Lung (tissue), 11 donors: ENCODE measurements at regions not wholly inside any gene's neighbourhood (a gene's known extent, or its start where the extent isn't known, plus 50 kb on each side); places are given as distances from the start of the nearest gene placed in this dataset.
A peak's percentile ranks its signal among the peaks of the same experiment; 100 is the strongest.

Experiments used
- ATAC-seq: fragments of 200-7000 bp; cut with Tn5 transposase; one replicate; pipeline ENCODE4 v1.9.1; 2020; ENCODE audit warnings: moderate number of reproducible peaks; ENCODE audit not compliant: insufficient read depth, low FRiP score
- DNase-seq, 3 donors: peaks; one replicate each; pipeline ENCODE4 v3.0.0-alpha.2; 2013 to 2017
- H3K27ac ChIP-seq, 2 donors: one replicate each; pipeline ENCODE4 v1.5.1; 2013; ENCODE audit warnings: mild to moderate bottlenecking in 2 of 2, moderate library complexity in 2 of 2, control low read depth in 1 of 2, inconsistent platforms in 1 of 2, low read depth in 1 of 2, low read length in 1 of 2
- H3K27me3 ChIP-seq, 3 donors: one replicate each; pipeline ENCODE4 v1.5.1; 2013; ENCODE audit warnings: low read length in 2 of 3; ENCODE audit not compliant: control insufficient read depth in 3 of 3, insufficient read depth in 3 of 3
- H3K36me3 ChIP-seq, 4 donors: one replicate each; pipeline ENCODE4 v1.5.1; 2013; ENCODE audit warnings: low read length in 4 of 4, mild to moderate bottlenecking in 1 of 4, moderate library complexity in 1 of 4; ENCODE audit not compliant: control insufficient read depth in 4 of 4, insufficient read depth in 4 of 4
- H3K4me1 ChIP-seq, 5 donors: one replicate each; pipeline ENCODE4 v1.5.1; 2013; ENCODE audit warnings: low read length in 5 of 5, mild to moderate bottlenecking in 2 of 5, moderate library complexity in 1 of 5; ENCODE audit not compliant: control insufficient read depth in 5 of 5, insufficient read depth in 5 of 5
- H3K4me3 ChIP-seq: one replicate; pipeline ENCODE4 v1.5.1; 2013; ENCODE audit warnings: mild to moderate bottlenecking, control low read depth, moderate library complexity
- H3K9ac ChIP-seq, 2 donors: one replicate each; pipeline ENCODE4 v1.5.1; 2013; ENCODE audit warnings: low read length in 2 of 2, control low read depth in 1 of 2; ENCODE audit not compliant: insufficient read depth in 1 of 2
- H3K9me3 ChIP-seq, 4 donors: one replicate each; pipeline ENCODE4 v1.5.1; 2013; ENCODE audit warnings: low read length in 3 of 4, mild to moderate bottlenecking in 1 of 4, moderate library complexity in 1 of 4; ENCODE audit not compliant: control insufficient read depth in 4 of 4, insufficient read depth in 3 of 4
- WGBS, 2 donors: extraction: QIAGEN DNeasy Blood & Tissue Kit; methylation state at CpG; one replicate each; pipeline ENCODE4 v1.1.7; 2013; 5-methylcytosine and 5-hydroxymethylcytosine counted together
- TF ChIP-seq, protein P1 (sequence below): IDR thresholded peaks from 2 replicates; pipeline ENCODE4 v1.5.1; 2012; ENCODE audit warnings: mild to moderate bottlenecking; ENCODE audit errors: control extremely low read depth, extremely low read depth
- donor health status: control.
- donor health status: control.
- donor health status: Bipolar disorder and iron deficiency.
- donor health status: healthy.
- donor health status: DM: yes; HTN: yes; CAD: no.

DNA sequence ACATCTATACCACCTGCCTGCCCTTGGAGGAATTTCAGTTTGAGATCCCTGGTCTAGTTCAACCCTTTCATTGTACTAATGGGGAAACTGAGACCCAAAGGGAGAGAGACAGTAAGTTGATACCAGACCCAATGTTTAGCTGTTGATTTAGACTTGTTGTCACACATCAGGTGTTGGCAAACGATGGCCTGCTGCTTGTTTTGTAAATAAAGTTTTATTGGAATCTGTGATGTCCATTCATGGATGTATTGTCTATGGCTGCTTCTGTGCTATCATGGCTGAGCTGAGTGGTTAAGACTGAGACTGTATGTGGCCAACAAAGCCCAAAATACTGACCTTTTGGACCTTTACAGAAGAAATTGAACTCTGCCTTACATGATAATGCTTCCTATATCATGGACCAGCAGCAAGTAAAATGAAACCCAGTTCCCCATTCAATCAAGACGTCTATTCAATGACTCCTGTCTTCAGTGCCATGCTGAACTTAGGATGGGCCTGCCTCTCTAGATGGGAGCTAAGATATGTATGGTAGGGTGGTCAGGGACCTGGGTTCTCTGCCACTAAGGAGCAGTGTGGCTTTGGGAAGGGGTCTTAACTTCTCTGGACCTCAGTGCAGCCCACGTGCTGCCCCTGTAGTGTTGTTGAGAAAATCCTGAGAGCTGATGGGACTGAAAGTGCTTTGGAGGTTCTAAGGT, 111.0 kb downstream of the IRX5 start:
- Histone ChIP-seq H3K27me3 (peaks cover 0 to 10% (median 0%) of the 10 kb centered on the region in 3 donors), H3K27ac (no peak overlapping the region), H3K4me3 (no peak overlapping the region), H3K36me3 (no peaks in the 10 kb centered on the region), H3K9ac (no peak overlapping the region), H3K9me3 (no peaks in the 10 kb centered on the region), H3K4me1 (no peaks in the 10 kb centered on the region)
- DNase-seq: no peak
- TF ChIP-seq, protein P1, sequence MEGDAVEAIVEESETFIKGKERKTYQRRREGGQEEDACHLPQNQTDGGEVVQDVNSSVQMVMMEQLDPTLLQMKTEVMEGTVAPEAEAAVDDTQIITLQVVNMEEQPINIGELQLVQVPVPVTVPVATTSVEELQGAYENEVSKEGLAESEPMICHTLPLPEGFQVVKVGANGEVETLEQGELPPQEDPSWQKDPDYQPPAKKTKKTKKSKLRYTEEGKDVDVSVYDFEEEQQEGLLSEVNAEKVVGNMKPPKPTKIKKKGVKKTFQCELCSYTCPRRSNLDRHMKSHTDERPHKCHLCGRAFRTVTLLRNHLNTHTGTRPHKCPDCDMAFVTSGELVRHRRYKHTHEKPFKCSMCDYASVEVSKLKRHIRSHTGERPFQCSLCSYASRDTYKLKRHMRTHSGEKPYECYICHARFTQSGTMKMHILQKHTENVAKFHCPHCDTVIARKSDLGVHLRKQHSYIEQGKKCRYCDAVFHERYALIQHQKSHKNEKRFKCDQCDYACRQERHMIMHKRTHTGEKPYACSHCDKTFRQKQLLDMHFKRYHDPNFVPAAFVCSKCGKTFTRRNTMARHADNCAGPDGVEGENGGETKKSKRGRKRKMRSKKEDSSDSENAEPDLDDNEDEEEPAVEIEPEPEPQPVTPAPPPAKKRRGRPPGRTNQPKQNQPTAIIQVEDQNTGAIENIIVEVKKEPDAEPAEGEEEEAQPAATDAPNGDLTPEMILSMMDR: no peak
- no peak for ATAC-seq
- WGBS, 2 donors: 81% methylated on average over 3 of the region's 3 CpGs

DNA sequence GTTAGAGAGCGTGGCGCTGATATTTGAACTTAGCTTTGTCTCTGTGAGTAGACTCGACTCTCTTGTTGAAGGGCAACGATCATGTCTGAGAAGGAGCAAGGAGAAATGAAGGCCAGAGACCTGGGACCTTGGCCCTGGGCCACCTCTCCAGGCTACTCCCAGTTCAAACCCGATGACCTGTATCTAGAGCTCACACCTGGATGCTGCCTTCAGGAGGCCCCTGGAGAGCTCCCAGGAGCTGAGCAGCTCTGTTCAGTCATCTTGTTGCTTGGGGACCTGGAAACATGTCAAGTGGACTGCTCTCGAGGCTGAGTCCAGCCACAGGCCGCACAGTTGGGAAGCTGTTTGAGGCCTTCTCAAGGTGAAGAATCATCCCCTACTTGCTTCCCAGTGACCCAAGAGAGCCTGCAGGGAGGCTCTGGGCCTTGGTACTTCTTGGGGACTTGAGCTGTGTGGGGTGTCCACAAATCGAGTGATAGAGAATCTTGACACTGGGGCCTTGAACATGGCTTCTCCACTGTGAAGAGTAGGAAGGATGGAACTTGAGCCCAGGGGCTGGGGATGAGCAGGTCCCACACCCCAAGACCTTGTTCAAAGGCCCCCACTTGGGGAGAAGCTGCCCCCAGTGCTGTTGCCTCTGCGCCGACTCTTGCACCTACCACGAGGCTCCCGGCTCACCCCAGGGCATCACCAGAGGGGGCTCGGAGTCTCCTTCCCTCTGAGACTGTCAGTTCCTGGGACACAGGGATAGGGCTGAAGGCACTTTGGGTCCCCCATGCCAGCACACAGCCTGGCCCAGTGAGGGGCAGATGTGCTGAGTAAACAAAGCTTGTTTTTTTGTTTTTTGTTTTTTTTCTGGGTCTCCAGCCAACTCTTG, 112.1 kb downstream of the IRX5 start:
- no peaks in the 10 kb centered on the region for H3K36me3 ChIP-seq
- H3K27me3 ChIP-seq: peaks cover 0 to 10% (median 0%) of the 10 kb centered on the region in 3 donors
- DNase-seq: peak in 1 of 3 donors; percentile 12
- no peaks in the 10 kb centered on the region for H3K4me1 ChIP-seq
- WGBS, 2 donors: 93 to 94% methylated on average over 13 of the region's 13 CpGs
- TF ChIP-seq, protein P1: no peak
- H3K9me3 ChIP-seq: no peaks in the 10 kb centered on the region
- no peak for ATAC-seq
- no peak overlapping the region for H3K4me3 ChIP-seq
- H3K27ac ChIP-seq: no peak overlapping the region
- no peak overlapping the region for H3K9ac ChIP-seq

DNA sequence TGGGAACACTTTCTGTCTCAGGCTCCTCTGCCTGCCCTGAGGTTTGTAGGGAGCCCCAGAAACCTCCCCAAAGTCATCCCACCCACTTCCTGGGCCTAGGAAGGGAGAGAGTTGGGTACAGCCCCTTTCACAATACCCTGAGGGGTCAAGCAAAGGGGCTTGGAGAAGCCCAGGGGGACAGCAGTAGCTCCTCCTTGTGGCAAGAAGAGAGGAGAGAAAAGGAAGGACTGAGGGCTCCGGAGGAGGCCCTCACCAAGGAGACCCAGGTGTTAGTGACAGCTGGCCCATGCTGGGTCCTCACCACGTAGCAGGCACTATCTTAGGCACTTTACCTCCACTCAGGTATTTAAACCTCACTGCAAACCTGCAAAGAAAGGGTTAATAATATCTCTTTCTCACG, 112.8 kb downstream of the IRX5 start:
- peaks cover 0 to 6% (median 0%) of the 10 kb centered on the region in 3 donors for H3K27me3 ChIP-seq
- no peaks in the 10 kb centered on the region for H3K4me1 ChIP-seq
- H3K9ac ChIP-seq: no peak overlapping the region
- H3K36me3 ChIP-seq: no peaks in the 10 kb centered on the region
- 41 to 46% methylated on average over 3 of the region's 3 CpGs for WGBS, 2 donors
- no peaks in the 10 kb centered on the region for H3K9me3 ChIP-seq
- no peak overlapping the region for H3K27ac ChIP-seq
- DNase-seq: no peak
- no peak overlapping the region for H3K4me3 ChIP-seq
- ATAC-seq: no peak
- TF ChIP-seq, protein P1: no peak
